Endodermal cell (in vitro differentiated cells): ENCODE measurements at regions not wholly inside any gene's neighbourhood (a gene's known extent, or its start where the extent isn't known, plus 50 kb on each side); places are given as distances from the start of the nearest gene placed in this dataset.

ENCODE experiments used
- DNase-seq: peaks from one replicate; pipeline ENCODE4 v3.0.0-alpha.2; 2017
- H3K27ac ChIP-seq: 2 replicates; pipeline ENCODE4 v1.5.1; 2013; ENCODE audit warnings: mild to moderate bottlenecking, low read depth, low read length, moderate library complexity
- H3K27me3 ChIP-seq: 2 replicates; pipeline ENCODE4 v1.6.1; 2013; ENCODE audit warnings: mild to moderate bottlenecking, low read length, moderate library complexity; ENCODE audit not compliant: insufficient read depth, control insufficient read depth, poor library complexity, severe bottlenecking
- H3K36me3 ChIP-seq: 2 replicates; pipeline ENCODE4 v1.7.0; 2013; ENCODE audit warnings: mild to moderate bottlenecking, low read length, moderate library complexity; ENCODE audit not compliant: control insufficient read depth, insufficient read depth
- H3K4me1 ChIP-seq: one replicate; pipeline ENCODE4 v1.7.0; 2013; ENCODE audit warnings: low read length; ENCODE audit not compliant: control insufficient read depth, insufficient read depth
- H3K4me3 ChIP-seq: 2 replicates; pipeline ENCODE4 v1.5.1; 2013; ENCODE audit warnings: mild to moderate bottlenecking, low read length, moderate library complexity
- H3K9ac ChIP-seq: 2 replicates; pipeline ENCODE4 v1.6.1; 2013; ENCODE audit warnings: mild to moderate bottlenecking, low read length, moderate library complexity; ENCODE audit not compliant: poor library complexity, severe bottlenecking; ENCODE audit errors: extremely low read depth
- H3K9me3 ChIP-seq: 2 replicates; pipeline ENCODE4 v1.6.1; 2013; ENCODE audit warnings: mild to moderate bottlenecking, low read length, moderate library complexity; ENCODE audit not compliant: control insufficient read depth
- H3K27ac Mint-ChIP-seq: 2 replicates; pipeline ENCODE4 v1.8.0; 2020; ENCODE audit warnings: mixed read lengths
- H3K27me3 Mint-ChIP-seq: 2 replicates; pipeline ENCODE4 v1.8.0; 2021; ENCODE audit warnings: mild to moderate bottlenecking, mixed read lengths; ENCODE audit not compliant: insufficient read depth
- H3K36me3 Mint-ChIP-seq: 2 replicates; pipeline ENCODE4 v1.8.0; 2020; ENCODE audit warnings: low read depth, mixed read lengths
- H3K4me1 Mint-ChIP-seq: 2 replicates; pipeline ENCODE4 v1.8.0; 2020; ENCODE audit warnings: mixed read lengths
- H3K4me3 Mint-ChIP-seq: 2 replicates; pipeline ENCODE4 v1.8.0; 2020; ENCODE audit warnings: mild to moderate bottlenecking, moderate library complexity, mixed read lengths
- H3K9me3 Mint-ChIP-seq: 2 replicates; pipeline ENCODE4 v1.8.0; 2020; ENCODE audit warnings: mild to moderate bottlenecking, mixed read lengths
- WGBS, 2 experiments: methylation state at CpG; one replicate each; pipeline versions ENCODE4 v1.1.5 to v1.1.7; 2013; ENCODE audit warnings: missing lambda C conversion rate in 2 of 2, mixed read lengths in 1 of 2; ENCODE audit not compliant: insufficient coverage in 1 of 2, insufficient read length in 1 of 2; 5-methylcytosine and 5-hydroxymethylcytosine counted together
- TF ChIP-seq, protein P1 (sequence below): fragments of 200-600 bp; sonication (generic); conservative IDR thresholded peaks from 2 replicates; pipeline ENCODE4 v1.5.0; 2021; ENCODE audit warnings: antibody characterized with exemption, mild to moderate bottlenecking

DNA sequence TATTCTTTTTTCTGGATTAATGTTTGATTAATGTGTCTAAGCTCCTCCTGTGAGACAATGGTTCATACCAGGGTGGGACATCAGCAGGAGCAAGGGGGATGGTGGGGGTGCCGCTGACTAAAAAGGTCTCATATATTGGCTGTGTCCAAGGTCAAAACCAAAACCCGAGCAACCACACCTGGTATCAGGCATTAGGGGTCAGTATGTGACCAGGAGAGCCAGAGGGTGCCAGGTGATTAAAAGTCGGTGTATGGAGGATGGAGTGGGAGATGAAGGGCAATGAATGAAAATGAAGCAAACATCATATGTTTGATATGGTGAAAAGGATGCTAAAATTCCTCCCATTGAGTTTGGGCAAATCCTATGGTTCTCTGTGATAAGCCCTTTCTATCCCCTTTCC, 118.0 kb downstream of the MIAT start:
- Histone ChIP-seq H3K27me3 (no peaks in the 10 kb centered on the region), H3K9me3 (peaks cover 8% of the 10 kb centered on the region), H3K4me1 (peaks cover 4% of the 10 kb centered on the region), H3K4me3 (no peak overlapping the region), H3K36me3 (peaks cover 13% of the 10 kb centered on the region), H3K9ac (no peak overlapping the region), H3K27ac (no peak overlapping the region)
- Mint-ChIP-seq H3K9me3 (peaks cover 22% of the 10 kb centered on the region), H3K4me3 (no peak overlapping the region), H3K4me1 (peaks cover 7% of the 10 kb centered on the region), H3K27ac (no peak overlapping the region), H3K36me3 (peaks cover 24% of the 10 kb centered on the region), H3K27me3 (peaks cover 9% of the 10 kb centered on the region)
- 87 to 96% methylated on average over 3 of the region's 3 CpGs for WGBS, 2 experiments
- DNase-seq: no peak
- TF ChIP-seq, protein P1, sequence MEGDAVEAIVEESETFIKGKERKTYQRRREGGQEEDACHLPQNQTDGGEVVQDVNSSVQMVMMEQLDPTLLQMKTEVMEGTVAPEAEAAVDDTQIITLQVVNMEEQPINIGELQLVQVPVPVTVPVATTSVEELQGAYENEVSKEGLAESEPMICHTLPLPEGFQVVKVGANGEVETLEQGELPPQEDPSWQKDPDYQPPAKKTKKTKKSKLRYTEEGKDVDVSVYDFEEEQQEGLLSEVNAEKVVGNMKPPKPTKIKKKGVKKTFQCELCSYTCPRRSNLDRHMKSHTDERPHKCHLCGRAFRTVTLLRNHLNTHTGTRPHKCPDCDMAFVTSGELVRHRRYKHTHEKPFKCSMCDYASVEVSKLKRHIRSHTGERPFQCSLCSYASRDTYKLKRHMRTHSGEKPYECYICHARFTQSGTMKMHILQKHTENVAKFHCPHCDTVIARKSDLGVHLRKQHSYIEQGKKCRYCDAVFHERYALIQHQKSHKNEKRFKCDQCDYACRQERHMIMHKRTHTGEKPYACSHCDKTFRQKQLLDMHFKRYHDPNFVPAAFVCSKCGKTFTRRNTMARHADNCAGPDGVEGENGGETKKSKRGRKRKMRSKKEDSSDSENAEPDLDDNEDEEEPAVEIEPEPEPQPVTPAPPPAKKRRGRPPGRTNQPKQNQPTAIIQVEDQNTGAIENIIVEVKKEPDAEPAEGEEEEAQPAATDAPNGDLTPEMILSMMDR: no peak

DNA sequence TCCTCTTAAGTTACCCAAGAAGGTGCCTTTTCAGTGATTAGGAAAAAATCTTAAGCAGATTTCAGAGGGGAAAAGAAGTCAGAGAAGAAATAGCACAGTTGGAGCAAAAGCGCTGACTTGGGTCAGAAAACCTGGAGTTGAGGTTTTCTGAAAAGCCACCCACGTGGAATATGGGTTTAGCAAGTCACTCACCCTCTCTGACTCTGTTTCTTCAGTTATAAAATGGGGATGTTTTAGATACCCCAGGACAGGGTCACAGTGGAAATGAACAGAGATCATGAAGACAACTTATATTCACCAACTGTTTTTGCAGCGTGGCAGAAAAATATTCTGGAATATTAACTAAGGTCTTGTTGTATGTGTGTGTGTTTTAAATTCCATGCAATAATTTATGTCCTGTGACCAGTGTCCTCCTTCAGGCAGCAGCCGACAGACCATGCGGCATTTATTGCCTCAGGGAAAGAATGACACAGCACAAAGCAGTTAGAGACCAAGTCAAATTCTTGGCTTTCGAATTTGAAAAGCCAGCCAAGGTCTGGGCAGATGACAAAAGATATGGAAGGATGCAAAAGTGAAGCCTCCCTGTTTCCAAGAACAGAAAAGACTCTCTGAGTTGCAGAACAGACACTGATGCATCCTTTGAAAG, 119.9 kb downstream of the MIAT start:
- no peak overlapping the region for H3K4me3 ChIP-seq
- peaks cover 8% of the 10 kb centered on the region for H3K9me3 ChIP-seq
- H3K36me3 Mint-ChIP-seq: peaks cover 30% of the 10 kb centered on the region
- H3K27me3 ChIP-seq: peaks cover 4% of the 10 kb centered on the region
- 64 to 78% methylated on average over 5 to 6 of the region's 6 CpGs for WGBS, 2 experiments
- H3K4me1 ChIP-seq: no peaks in the 10 kb centered on the region
- H3K4me3 Mint-ChIP-seq: no peak overlapping the region
- H3K27me3 Mint-ChIP-seq: peaks cover 14% of the 10 kb centered on the region
- no peak overlapping the region for H3K9ac ChIP-seq
- TF ChIP-seq, protein P1: no peak
- DNase-seq: peak; percentile 58
- no peak overlapping the region for H3K27ac ChIP-seq
- peaks cover 13% of the 10 kb centered on the region for H3K36me3 ChIP-seq
- H3K9me3 Mint-ChIP-seq: peaks cover 25% of the 10 kb centered on the region
- no peak overlapping the region for H3K27ac Mint-ChIP-seq
- peaks cover 7% of the 10 kb centered on the region for H3K4me1 Mint-ChIP-seq

DNA sequence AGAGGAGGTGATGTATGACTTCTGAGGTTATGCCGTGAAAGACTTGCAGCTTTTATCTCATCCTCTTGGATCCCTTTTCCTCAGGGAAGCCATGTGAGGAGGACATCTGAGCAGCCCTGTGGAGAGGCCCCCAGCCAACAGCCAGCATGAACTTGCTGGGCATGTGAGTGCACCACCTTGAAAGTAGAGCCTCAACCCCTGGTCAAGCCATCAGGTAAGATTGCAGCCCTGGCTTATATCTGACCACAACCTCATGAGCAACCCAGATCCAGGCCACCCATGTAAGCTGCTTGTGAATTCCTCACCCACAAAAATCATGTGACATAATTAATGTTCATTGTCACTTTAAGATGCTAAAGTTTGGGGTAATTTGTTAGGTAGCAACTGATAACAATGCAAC, 121.0 kb downstream of the MIAT start:
- Mint-ChIP-seq H3K27ac (no peak overlapping the region), H3K36me3 (peaks cover 32% of the 10 kb centered on the region), H3K9me3 (peaks cover 30% of the 10 kb centered on the region), H3K4me3 (no peak overlapping the region), H3K4me1 (peaks cover 7% of the 10 kb centered on the region), H3K27me3 (peaks cover 23% of the 10 kb centered on the region)
- H3K4me3 ChIP-seq: no peak overlapping the region
- TF ChIP-seq, protein P1: no peak
- no peak overlapping the region for H3K9ac ChIP-seq
- H3K27me3 ChIP-seq: peaks cover 8% of the 10 kb centered on the region
- peaks cover 15% of the 10 kb centered on the region for H3K9me3 ChIP-seq
- DNase-seq: no peak
- 93 to 100% methylated on average over 1 of the region's 1 CpG for WGBS, 2 experiments
- H3K27ac ChIP-seq: no peak overlapping the region
- H3K4me1 ChIP-seq: no peaks in the 10 kb centered on the region
- peaks cover 13% of the 10 kb centered on the region for H3K36me3 ChIP-seq
